ENCODE measurements at regions not wholly inside any gene's neighbourhood (a gene's known extent, or its start where the extent isn't known, plus 50 kb on each side); places are given as distances from the start of the nearest gene placed in this dataset.

- Histone ChIP-seq H3K4me3 (no peak overlapping the region), H3K4me1 (no peaks in the 10 kb centered on the region), H3K9me3 (no peaks in the 10 kb centered on the region), H3K27me3 (ENCODE audit: insufficient read depth in 3 of 3, low read length in 2 of 3) (no peaks in the 10 kb centered on the region), H3K36me3 (ENCODE audit: insufficient read depth in 1 of 2, low read depth in 1 of 2) (no peaks in the 10 kb centered on the region), H3K27ac (no peak overlapping the region)
- ATAC-seq: no peak
- 62 to 74% (median 74%) methylated on average over 3 of the region's 3 CpGs for WGBS, 3 donors
- no peak for DNase-seq
- intact Hi-C loops (cut with DNase I): no loop called here
- TF ChIP-seq CTCF (IDR thresholded peaks at IDR 0.05): no peak
Measured at GRCh38 chr12:13853471-13853870, 127.9 kb downstream of the GRIN2B start.

GRCh38 chr12:13851828-13852227, 129.6 kb downstream of the GRIN2B start:
- no peak overlapping the region for H3K27ac ChIP-seq
- no peaks in the 10 kb centered on the region for H3K36me3 ChIP-seq (ENCODE audit: insufficient read depth in 1 of 2, low read depth in 1 of 2)
- H3K9me3 ChIP-seq: no peaks in the 10 kb centered on the region
- no peaks in the 10 kb centered on the region for H3K27me3 ChIP-seq (ENCODE audit: insufficient read depth in 3 of 3, low read length in 2 of 3)
- intact Hi-C loops (cut with DNase I): no loop called here
- ATAC-seq (no peak), DNase-seq (no peak)
- no peak for TF ChIP-seq CTCF (IDR thresholded peaks at IDR 0.05)
- WGBS, 3 donors: 22 to 34% (median 26%) methylated on average over 3 of the region's 3 CpGs
- no peaks in the 10 kb centered on the region for H3K4me1 ChIP-seq
- no peak overlapping the region for H3K4me3 ChIP-seq

- no peaks in the 10 kb centered on the region for H3K4me1 ChIP-seq
- DNase-seq (no peak), ATAC-seq (no peak)
- H3K36me3 ChIP-seq (ENCODE audit: insufficient read depth in 1 of 2, low read depth in 1 of 2): no peaks in the 10 kb centered on the region
- no peak overlapping the region for H3K4me3 ChIP-seq
- H3K9me3 ChIP-seq: no peaks in the 10 kb centered on the region
- H3K27me3 ChIP-seq (ENCODE audit: insufficient read depth in 3 of 3, low read length in 2 of 3): no peaks in the 10 kb centered on the region
- intact Hi-C loops (cut with DNase I): no loop called here
- H3K27ac ChIP-seq: no peak overlapping the region
- 62 to 70% (median 69%) methylated on average over 3 of the region's 3 CpGs for WGBS, 3 donors
- TF ChIP-seq CTCF (IDR thresholded peaks at IDR 0.05): no peak
Measured at GRCh38 chr12:13849456-13849855, 131.9 kb downstream of the GRIN2B start.

DNA sequence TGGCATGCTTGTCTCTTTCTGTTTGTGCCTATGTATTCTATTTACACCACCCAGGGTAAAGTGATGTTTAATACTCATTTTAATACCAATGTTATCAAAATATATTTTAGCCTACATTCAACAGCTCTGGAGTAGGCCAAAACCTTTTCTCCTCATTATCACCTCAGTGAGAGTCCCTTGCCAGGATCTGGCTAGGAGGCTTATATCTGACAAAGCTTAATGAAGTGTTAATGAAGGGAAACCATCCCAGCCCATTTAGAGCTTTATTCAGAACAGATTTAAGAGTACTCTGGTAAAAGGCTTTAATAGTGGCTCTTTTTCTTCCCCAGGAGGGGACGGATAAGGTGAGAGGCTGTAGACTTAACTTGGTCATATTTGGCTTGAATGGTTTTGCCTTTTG, 137.6 kb downstream of the GRIN2B start:
- DNase-seq (no peak), ATAC-seq (no peak)
- H3K9me3 ChIP-seq: no peaks in the 10 kb centered on the region
- H3K4me3 ChIP-seq: no peak overlapping the region
- intact Hi-C loops (cut with DNase I): no loop called here
- 73 to 91% (median 86%) methylated on average over 1 of the region's 1 CpG for WGBS, 3 donors
- TF ChIP-seq CTCF (IDR thresholded peaks at IDR 0.05): no peak
- no peaks in the 10 kb centered on the region for H3K27me3 ChIP-seq (ENCODE audit: insufficient read depth in 3 of 3, low read length in 2 of 3)
- no peaks in the 10 kb centered on the region for H3K36me3 ChIP-seq (ENCODE audit: insufficient read depth in 1 of 2, low read depth in 1 of 2)
- H3K27ac ChIP-seq: no peak overlapping the region
- H3K4me1 ChIP-seq: no peaks in the 10 kb centered on the region

DNA sequence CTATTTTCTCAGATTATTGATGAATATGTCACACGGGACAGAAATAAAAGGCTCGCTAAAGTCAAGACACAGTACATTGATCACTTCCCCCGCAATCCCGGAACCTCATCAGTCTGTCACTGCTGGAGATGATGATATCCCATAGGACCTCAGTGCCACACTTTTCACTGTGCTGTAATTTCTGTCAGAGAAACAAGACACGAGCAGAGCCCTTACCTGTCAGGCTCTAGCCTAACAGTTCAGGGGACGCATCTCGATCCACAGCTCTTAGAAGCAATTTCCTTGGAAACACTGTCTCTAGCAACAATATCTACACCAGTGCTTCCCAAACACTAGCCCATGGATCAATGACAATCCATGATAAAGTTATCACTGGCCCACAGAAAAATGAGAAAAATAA, 140.0 kb downstream of the GRIN2B start:
- H3K27ac ChIP-seq: no peak overlapping the region
- no peak for ATAC-seq
- intact Hi-C loops (cut with DNase I): no loop called here
- H3K9me3 ChIP-seq: no peaks in the 10 kb centered on the region
- no peak overlapping the region for H3K4me3 ChIP-seq
- H3K27me3 ChIP-seq (ENCODE audit: insufficient read depth in 3 of 3, low read length in 2 of 3): no peaks in the 10 kb centered on the region
- no peak for TF ChIP-seq CTCF (IDR thresholded peaks at IDR 0.05)
- no peaks in the 10 kb centered on the region for H3K36me3 ChIP-seq (ENCODE audit: insufficient read depth in 1 of 2, low read depth in 1 of 2)
- no peak for DNase-seq
- WGBS, 3 donors: 87 to 89% (median 87%) methylated on average over 7 of the region's 7 CpGs
- no peaks in the 10 kb centered on the region for H3K4me1 ChIP-seq
